ENCODE measurements at regions not wholly inside any gene's neighbourhood (a gene's known extent, or its start where the extent isn't known, plus 50 kb on each side); places are given as distances from the start of the nearest gene placed in this dataset.
"Not testable (repeated sequence)": the region's sequence is repeated elsewhere in the genome, so short reads cannot be mapped to it uniquely, and the experiment has no call there.

GRCh38 chr1:70674941-70675685, 264.0 kb downstream of the CTH start:
- DNase-seq: no peak

DNA sequence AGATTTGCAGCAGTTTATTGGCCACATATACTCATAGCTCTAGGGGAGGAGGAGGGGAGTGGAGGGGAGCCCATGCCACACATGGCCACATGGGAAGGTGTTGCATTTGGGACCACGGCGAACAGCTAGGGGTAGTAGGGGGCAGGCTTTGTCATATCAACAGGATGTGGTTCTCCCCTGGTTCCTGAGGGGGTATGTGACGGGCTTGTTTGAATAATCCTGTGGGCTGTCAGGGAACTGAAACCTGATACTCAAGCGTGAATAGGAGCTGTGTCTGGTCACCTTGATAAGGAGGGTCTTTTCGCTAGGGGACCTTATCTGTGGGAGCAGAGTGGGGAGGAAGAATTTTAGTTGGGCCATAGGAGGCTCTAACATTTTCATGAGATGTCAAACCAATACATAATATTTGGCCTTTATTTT, 264.7 kb downstream of the CTH start:
- DNase-seq: no peak

DNA sequence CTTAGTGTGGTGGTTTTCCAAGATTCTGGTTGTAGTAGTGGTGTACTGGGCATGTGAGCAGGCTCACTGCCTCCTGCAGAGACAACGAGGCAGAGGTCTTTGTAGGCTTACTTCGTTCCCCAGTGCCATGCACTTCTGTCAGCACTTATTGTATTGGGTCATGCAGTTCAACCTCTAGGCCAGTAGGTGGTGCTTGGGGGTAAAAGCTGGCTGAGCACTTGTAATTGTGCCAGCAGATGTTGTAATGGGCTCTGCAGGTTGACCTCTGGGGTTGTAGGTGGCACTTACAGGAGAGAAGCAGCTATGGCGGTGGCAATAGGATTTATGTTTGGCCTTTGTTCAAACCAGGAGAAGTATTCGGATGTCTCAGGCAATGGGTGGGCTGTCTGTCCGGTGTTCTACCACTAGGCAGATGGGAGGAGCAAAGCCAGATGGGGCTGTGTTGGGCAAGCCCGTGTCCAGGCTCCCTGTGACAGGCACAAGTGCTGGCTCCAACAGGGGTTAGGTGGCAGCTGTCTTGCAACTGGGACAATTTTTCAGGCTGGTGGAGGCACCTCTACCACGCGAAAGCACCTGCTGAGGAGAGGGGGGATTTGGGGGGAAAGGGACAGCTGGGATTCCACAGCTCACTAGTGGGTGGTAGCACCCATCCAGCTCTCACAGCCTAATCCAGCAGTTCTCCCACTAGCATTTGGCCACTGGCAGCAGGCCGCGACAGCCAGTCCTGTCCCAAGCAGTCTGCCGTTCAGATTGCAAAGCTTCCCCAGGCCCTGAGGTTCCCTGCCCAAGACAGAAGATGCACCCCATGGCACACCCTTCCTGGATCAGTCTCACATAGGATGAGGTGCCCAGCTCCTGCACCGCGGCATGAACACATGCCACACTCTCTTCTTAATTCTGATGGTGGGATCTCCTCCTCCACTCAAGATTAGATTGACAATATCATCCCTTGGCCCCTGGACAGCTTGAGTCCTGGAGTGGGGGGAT, 274.5 kb downstream of the CTH start:
- DNase-seq: peak; percentile 70

DNA sequence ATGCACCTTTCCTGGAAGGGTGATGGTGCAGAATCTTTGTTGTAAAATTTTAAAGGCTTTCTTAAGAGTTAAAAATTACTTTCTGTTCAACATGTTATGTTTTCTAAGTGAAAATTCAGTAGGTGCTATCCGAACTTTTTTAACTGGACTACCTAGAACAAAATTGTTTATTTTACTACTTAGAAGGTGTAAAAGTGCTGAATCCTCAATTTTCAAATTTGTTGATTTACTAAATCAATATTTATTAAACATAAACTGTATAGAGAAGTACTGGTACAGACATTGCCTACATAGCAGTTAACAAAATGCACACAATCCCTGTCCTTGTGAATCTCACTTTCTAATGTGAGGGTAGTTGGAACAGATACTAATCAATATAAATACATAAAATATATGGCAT, 277.5 kb downstream of the CTH start:
- no peak for DNase-seq

DNA sequence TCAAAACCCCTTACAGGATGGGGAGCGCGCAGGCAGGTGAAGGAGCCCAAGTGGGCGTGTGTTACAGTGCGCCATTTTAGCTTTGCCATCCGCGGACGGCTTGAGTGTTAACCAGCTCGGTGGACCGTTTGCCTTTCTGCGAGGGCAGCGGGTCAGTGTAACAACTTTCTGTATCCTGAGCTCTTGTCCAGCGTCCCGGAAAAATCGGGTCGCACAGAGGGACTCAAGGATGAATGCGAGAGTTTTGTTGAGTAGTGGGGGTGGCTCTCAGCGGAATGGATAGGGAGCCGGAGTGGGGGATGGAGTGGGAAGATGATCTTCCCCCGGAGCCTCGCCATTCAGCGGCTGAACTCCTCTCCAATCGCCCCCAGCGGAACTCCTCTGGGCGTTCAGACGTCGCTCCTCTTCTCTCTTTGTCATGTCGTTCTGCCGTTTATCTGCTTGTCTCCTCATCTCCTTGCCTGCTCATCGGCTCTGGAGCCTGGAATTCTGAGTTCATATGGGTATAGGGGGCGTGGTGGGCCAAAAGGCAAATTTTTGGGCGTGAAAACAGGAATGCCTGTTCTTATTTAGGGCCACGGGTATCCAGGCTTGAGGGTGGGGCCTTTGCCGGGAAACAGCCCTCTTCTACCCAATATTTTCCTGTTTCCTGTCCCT, 295.4 kb downstream of the CTH start:
- peak; percentile 73 for DNase-seq

DNA sequence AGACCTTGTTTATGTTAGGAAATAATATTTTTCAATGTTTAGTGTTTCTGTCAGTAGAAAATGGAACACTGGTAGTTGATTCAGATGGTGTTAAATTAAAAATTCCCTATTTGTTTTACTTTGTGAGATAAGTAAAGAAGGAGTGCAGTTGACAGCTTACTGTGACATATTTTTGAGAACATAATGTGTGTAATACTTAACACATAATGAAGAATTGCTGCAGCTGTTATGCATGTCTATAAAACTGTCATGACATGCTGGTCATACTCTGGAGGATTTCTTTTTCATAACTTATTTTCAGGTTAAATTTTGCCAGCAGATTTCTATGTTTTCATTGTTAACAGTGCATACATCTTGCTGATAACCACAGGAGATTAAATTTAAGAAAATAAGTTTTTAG, 296.1 kb downstream of the CTH start:
- no peak for DNase-seq

DNA sequence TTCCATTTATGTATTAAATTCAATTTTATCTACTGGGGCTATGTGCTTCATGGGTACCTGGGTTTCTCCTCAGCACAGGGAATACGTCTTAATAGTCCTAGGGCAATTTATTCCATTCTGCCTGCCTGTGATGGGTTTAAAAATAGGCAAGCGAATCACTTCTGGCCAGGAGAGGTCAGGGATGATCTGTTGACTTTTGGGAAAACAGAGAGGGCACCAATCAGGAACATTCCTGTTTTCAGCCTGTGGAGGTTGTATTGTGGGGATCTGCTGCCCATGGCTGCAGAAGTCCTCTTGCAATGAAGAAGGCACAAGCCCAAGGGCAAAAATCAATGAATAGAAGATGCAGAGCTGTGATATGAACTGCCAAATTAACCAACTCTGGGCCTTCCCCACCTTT, 303.1 kb downstream of the CTH start:
- no peak for DNase-seq

DNA sequence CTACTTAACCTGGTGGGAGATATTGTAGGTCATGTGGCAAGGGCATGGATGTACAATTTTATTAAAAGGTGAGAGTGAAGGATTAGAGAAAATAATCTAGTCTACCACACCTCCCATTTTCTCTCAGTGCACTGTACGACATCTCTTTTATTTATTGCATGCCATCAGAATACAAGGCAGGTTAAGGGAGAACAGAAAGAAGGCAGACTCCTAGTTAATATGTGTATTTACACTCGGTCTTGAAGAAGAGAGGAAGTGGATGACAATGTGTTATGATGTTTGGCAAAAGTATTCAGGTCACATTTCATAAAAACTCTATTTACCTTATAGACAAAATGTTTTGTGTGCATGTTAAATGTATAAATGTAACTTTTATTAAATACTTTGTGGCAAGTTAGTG, 306.1 kb downstream of the CTH start:
- no peak for DNase-seq

- DNase-seq: no peak
These were observed 306.6 kb downstream of the CTH start for GRCh38 chr1:70717656-70718055.

DNA sequence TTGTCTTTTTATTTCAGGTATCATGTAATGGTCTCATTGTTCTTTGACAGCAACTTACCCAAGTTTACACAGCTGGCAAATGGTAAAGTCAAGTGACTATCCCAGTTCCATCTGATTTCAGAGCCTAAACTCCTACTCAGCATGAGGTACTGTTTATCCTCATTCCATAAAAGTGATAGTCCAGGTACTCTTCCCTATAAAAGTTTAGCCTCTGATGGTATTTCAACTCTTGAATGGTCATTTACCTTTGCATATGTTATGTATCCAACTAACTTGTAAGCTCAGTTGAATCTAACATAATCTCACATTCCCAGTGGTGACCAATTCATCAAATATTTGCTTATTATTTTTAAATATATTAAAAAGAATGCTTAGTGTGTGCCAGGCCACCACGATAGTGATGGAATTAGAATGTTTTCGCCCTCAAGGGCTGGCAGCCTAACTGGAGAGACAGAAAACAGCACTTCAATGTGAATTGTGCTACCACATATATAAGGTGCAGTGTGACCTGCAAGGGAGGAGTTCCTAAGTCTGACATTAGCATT, 307.1 kb downstream of the CTH start:
- no peak for DNase-seq

DNA sequence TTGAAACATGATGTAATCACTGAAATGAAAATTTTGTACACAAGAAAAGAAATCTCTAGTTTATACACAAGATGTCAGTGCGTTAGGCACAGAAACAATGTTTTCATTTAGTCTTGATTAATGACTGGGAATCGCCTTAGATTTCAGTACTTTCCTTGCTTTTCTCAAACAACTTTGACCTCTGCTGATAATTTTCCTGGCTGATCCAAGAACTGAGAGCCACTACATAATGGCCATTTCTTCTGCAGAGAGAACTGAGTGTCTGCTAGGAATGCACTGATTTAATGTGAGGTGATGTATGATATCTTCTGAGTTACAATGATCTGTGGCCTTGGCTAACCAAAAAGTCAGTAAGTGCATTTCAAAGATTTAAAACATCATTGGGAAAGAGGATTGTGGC, 308.1 kb downstream of the CTH start:
- DNase-seq: no peak

DNA sequence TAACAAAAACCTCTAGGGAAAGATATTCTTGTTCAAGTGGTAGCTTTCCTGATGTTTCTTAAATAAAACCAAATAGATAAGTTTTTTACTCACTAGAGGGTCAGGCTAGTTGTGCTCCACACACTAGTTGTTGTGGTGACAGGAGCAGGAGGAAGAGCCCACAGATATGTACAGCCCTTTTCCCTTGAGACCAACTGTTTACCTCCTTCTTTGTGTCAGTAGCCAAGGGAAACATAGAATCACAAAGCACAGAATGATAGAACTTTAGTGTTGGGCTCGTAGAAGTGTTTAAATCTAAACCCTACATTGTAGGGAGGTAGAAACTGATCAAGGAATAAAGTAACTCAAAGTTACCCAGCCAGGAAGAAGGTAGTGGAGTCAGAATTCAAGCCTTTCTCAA, 309.0 kb downstream of the CTH start:
- no peak for DNase-seq

- no peak for DNase-seq
These were observed 309.5 kb downstream of the CTH start for GRCh38 chr1:70720521-70720920.

DNA sequence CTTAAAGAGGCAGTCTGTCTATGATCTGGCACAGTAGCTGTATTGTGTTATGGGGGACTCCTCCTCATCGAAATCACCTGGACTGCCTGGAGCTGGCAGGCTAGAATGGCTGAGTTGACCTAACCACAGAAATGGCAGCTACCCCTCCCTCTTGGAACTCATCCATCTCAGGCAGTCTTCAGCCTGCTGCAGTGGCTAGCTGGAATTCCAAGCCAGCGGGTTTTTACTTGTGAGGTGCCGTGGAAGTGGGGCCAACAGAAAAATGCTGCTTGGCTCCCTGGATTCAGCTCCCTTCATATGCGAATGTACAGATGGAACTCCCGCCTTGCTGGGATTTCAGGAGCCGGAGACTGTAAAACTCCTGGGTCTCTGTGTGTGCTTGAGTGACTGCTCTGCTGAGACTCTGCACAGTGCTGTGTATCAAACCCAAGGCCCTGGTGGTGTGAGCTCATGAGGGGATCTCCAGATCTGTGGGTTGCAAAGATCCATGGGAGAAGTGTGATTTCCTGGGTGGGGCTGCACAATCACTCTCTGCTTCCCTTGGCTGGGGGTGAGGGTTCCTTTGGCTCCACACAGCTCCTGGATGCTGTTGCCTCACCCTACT, 316.9 kb downstream of the CTH start:
- DNase-seq: no peak

DNA sequence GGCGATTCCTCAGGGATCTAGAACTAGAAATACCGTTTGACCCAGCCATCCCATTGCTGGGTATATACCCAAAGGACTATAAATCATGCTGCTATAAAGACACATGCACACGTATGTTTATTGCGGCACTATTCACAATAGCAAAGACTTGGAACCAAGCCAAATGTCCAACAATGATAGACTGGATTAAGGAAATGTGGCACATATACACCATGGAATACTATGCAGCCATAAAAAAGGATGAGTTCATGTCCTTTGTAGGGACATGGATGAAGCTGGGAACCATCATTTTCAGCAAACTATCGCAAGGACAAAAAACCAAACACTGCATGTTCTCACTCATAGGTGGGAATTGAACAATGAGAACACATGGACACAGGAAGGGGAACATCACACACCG, 311.1 kb downstream of the PTGER3 start:
- DNase-seq: not testable (repeated sequence)

DNA sequence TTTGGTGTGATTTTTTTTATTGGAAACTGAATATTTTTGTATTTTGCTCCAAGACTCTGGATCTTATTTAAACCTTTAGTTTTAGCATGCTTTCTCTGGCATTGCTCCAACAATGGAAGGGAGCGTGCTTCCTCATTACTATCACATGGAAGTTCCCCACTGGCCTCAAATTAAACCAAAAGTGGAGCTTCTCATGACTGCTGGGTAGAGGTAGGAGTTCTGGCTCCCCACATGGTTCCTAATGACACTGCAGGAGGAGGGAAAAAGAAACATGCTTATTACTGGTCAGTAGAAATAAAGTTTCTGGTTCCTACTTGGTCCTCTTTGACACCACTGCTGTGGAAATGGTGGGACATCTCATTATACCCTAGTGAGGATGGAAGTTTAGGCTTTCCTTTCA, 310.5 kb downstream of the PTGER3 start:
- DNase-seq: no peak

DNA sequence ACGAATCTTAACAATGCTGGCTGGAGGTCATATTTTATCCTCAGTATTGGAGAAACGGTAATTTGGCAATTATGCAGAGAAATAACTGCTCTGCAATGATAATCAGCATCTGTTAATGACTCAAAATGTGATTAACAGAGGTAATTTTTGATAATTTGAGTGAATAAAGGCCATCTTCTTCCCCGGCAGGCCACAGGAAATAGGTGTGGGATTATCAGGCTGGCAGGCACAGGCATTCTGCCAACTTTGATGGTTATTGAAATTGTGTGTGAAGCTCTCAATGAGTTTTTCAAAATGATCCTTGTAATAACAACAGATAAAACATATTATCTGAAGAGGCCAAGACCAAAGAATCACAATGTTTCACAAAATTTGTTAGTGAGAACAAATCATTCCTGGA, 309.0 kb downstream of the PTGER3 start:
- no peak for DNase-seq

- no peak for DNase-seq
These were observed 302.4 kb downstream of the PTGER3 start for GRCh38 chr1:70745199-70745598.

GRCh38 chr1:70746062-70746461, 301.6 kb downstream of the PTGER3 start:
- not testable (repeated sequence) for DNase-seq

- DNase-seq: not testable (repeated sequence)
These were observed 300.5 kb downstream of the PTGER3 start for GRCh38 chr1:70747123-70747522.

- DNase-seq: not testable (repeated sequence)
These were observed 295.8 kb downstream of the PTGER3 start for GRCh38 chr1:70751676-70752287.

DNA sequence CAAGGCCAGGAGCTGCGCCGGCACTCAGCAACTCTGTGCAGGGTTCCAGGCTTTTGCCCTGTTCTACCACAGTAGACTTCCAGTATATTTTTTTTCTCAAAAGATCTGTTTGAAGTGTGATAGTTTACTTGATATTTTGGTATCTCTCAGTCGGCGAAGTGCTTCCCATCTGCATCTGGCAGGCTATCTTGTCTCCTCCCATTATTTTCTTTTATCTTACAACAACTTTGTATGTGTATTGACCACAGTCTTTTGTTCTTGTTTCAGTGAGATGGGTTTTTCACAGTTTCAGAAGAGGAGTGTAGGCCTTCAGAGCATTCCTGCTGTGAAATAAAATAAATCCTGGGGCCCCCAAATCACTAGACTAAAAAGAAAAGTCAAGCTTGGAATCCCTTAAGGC, 292.9 kb downstream of the PTGER3 start:
- no peak for DNase-seq

Measured in eye (tissue), 1 donor.